Adrenal gland (tissue), 5 donors: ENCODE measurements at regions not wholly inside any gene's neighbourhood (a gene's known extent, or its start where the extent isn't known, plus 50 kb on each side); places are given as distances from the start of the nearest gene placed in this dataset.

Source experiments
- CTCF ChIP-seq, 6 experiments: fragments of 450-650 bp in 4 of 6; fragments of 200-600 bp in 2 of 6; sonication (generic) in 1 of 6; IDR thresholded peaks; 1 replicate in 5 of 6; 2 replicates in 1 of 6; pipeline versions ENCODE4 v1.5.1 to v1.8.0; 2016 to 2021; ENCODE audit warnings: antibody characterized with exemption in 6 of 6, mild to moderate bottlenecking in 2 of 6, moderate library complexity in 1 of 6
- POLR2A ChIP-seq, 2 donors: fragments of 450-650 bp; IDR thresholded peaks; one replicate each; pipeline ENCODE4 v1.6.1; 2017; ENCODE audit warnings: antibody characterized with exemption in 2 of 2, mild to moderate bottlenecking in 2 of 2, moderate library complexity in 1 of 2
- donor health status: DM: no; HTN: no; CAD: no.

- TF ChIP-seq CTCF (IDR thresholded peaks at IDR 0.05) (peak; percentile 33 to 77 (median 67)), POLR2A (IDR thresholded peaks at IDR 0.05) (peak; percentile 36 to 70)
Measured at GRCh38 chr17:77088455-77089123, 52.2 kb upstream of the SEC14L1 start.
